ENCODE measurements at regions not wholly inside any gene's neighbourhood (a gene's known extent, or its start where the extent isn't known, plus 50 kb on each side); places are given as distances from the start of the nearest gene placed in this dataset.

- DNase-seq: no peak
Observed at GRCh38 chr14:100381395-100382105, 58.4 kb downstream of the SLC25A47 start.

- DNase-seq: no peak
Observed at GRCh38 chr14:100382106-100382455, 58.9 kb downstream of the SLC25A47 start.

- DNase-seq: peak; percentile 47
Observed at GRCh38 chr14:100383727-100384158, 60.6 kb downstream of the SLC25A47 start.

- no peak for DNase-seq
Observed at GRCh38 chr14:100384277-100384676, 61.1 kb downstream of the SLC25A47 start.

GRCh38 chr14:100384819-100385813 is 62.0 kb downstream of the SLC25A47 start:
- DNase-seq: no peak

GRCh38 chr14:100386121-100386520 is 63.0 kb downstream of the SLC25A47 start:
- DNase-seq: no peak

- DNase-seq: no peak
Observed at GRCh38 chr14:100386846-100387245, 63.7 kb downstream of the SLC25A47 start.

GRCh38 chr14:100387450-100387849 is 64.3 kb downstream of the SLC25A47 start:
- no peak for DNase-seq

- no peak for DNase-seq
Observed at GRCh38 chr14:100388103-100389054, 65.2 kb downstream of the SLC25A47 start.

- no peak for DNase-seq
Observed at GRCh38 chr14:100389497-100390104, 66.5 kb downstream of the SLC25A47 start.

GRCh38 chr14:100391173-100391572 is 68.0 kb downstream of the SLC25A47 start:
- DNase-seq: no peak

- DNase-seq: no peak
Observed at GRCh38 chr14:100391724-100392123, 68.6 kb downstream of the SLC25A47 start.

GRCh38 chr14:100392356-100392755 is 69.2 kb downstream of the SLC25A47 start:
- no peak for DNase-seq

- DNase-seq: no peak
Observed at GRCh38 chr14:100393362-100393761, 70.2 kb downstream of the SLC25A47 start.

- DNase-seq: no peak
Observed at GRCh38 chr14:100393906-100394732, 71.0 kb downstream of the SLC25A47 start.

- DNase-seq: no peak
Observed at GRCh38 chr14:100394886-100395672, 71.9 kb downstream of the SLC25A47 start.

- no peak for DNase-seq
Observed at GRCh38 chr14:100396266-100396795, 73.2 kb downstream of the SLC25A47 start.

GRCh38 chr14:100397005-100397404 is 73.9 kb downstream of the SLC25A47 start:
- no peak for DNase-seq

GRCh38 chr14:100398044-100398443 is 74.9 kb downstream of the SLC25A47 start:
- no peak for DNase-seq
